ENCODE measurements at regions not wholly inside any gene's neighbourhood (a gene's known extent, or its start where the extent isn't known, plus 50 kb on each side); places are given as distances from the start of the nearest gene placed in this dataset.
"Not testable (repeated sequence)": the region's sequence is repeated elsewhere in the genome, so short reads cannot be mapped to it uniquely, and the experiment has no call there.

DNA sequence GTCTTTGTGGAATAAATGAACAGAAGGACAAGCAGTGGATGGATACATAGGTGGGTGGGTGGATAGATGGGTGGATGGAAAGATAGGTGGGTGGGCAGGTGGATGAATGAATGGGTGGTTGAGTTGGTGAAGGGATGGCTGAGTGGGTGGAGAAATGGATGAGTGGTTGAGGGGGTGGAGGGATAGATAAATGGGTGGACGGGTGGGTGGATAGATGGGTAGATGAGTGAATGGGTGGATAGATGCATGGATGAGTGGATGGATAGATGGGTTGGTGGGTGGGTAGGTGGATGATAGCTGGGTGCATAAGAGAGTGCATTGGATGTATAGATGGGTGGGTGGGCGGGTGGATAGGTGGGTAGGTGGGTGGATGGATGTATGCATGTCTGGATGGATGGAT is 63.5 kb downstream of the UNC93B1 start:
- DNase-seq = not testable (repeated sequence)

DNA sequence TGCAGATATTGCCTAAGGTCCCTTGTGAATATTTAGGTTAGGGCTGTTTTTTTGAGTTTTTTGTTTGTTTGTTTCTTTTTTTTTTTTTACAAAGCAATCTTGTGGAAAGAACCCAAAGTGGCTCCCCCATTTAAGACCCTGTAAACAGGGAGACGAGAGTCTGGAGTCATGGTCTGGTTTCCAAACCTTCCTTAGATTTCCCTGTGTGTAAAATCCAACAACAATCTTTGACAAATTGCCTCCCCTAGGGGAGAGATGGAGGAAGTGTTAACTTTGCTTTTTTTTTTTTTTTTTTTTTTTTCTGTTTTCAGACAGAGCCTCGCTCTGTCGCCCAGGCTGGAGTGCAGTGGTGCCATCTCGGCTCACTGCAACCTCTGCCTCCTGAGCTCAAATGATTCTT is 64.9 kb downstream of the UNC93B1 start:
- DNase-seq = not testable (repeated sequence)

DNA sequence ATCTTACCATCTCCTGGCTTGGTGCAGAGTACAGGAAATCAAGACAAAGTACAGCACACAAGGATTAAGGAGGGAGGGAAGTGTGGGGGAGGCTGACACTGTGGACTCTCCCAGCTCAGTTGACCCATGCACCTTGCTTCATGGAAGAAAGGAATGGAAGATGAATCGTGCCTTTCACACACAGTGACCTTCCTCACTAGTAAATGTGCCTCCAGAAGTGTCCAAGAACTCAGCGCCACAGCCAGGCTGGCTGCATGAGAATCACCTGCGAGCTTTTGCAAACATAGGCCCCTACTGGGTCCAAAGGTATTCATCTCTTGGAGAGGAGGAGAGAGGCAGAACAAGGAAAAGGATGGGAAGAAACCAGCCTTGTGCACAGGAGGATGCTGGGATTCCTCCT is 65.5 kb downstream of the UNC93B1 start:
- not testable (repeated sequence) for DNase-seq

DNA sequence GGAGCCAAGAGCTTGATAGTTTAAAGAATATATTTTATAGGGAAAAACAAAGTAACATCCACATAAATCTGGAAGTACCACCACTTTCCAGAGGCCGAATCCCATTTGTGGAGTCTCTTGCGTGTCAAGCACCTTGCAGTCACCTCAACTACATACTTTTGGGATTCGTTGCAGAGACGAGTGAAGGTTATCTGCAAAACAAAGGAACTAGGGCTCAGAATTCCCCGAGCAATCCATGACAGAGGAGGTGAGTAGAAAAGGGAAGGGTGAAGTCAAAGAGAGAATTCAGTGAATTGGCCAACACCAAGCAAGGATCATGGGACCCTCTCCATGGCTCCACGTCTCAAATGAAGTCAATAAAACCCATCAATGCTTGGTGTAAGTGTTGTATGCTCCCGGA is 80.3 kb downstream of the UNC93B1 start:
- DNase-seq = not testable (repeated sequence)

GRCh38 chr11:67920546-67920945 is 83.4 kb downstream of the UNC93B1 start:
- DNase-seq = not testable (repeated sequence)

- DNase-seq = not testable (repeated sequence)
These were observed 91.7 kb downstream of the UNC93B1 start for GRCh38 chr11:67912184-67912583.

DNA sequence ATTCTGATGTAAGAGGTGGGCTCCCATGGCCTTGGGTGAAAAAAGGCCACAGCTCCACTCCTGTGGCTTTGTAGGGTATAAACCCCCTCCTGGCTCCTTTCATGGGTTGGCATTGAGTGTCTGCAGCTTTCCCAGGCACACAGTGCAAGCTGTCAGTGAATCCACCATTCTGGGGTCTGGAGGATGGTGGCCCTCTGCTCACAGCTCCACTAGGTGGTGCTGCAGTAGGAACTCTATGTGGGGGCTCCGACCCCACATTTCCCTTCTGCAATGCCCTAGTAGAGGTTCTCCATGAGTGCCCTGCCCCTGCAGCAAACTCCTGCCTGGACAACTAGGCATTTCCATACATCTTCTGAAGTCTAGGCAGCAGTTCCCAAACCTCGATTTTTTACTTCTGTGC is 92.7 kb downstream of the UNC93B1 start:
- DNase-seq = not testable (repeated sequence)

- DNase-seq = not testable (repeated sequence)
These were observed 93.1 kb downstream of the UNC93B1 start for GRCh38 chr11:67910803-67911202.

DNA sequence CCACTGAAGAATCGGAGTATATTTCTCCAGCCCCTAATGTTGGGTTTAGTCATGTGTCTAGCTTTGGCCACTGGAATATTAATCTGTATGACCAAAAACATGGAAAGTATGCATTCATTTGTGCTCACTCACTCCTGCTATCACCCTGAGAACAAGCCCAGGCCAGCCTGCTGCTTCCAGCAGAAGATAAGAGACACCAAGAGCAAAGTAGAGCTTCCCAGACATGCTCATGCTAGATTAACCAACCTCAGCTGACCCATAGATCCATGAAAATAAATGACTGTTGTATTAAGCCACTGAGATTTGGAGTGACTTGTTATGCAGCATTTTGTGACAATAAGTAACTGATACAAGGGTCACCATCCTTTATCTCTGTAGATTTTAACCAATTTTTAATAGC is 96.9 kb downstream of the UNC93B1 start:
- DNase-seq = not testable (repeated sequence)

DNA sequence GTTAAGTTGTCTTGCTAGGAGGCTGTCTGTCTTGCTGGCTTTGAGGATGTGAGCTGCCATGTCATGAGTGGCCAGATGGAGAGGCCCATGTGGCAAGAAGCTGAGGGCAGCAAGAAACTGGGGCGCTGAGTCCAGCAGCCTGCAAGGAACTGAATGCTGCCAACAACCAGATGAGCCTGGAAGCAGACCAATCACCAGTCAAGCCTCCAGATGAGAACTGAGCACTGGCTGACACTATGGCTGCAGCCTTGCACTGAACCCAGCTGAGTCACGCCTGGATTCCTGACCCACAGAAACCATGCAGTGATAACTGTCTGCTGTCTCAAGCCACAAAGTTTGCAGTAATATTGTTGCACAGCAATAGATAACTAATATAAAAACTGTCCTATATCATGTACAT is 104.4 kb downstream of the UNC93B1 start:
- not testable (repeated sequence) for DNase-seq

DNA sequence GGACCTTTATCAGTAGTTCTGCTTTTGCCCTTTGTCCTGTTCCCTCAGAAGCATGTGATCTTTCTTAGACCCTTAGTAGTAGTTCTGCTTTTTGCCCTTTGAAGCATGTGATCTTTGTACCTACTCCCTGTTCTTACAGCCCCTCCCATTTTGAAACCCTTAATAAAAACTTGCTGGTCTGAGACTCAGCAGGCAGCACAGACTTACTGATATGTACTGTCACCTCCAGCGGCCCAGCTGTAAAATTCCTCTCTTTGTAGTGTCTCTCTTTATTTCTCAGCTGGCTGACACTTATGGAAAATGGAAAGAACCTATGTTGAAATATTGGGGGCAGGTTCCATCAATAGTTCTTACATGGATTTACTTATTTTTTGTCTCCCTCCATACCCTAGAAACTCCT is 110.4 kb downstream of the UNC93B1 start:
- DNase-seq = not testable (repeated sequence)

GRCh38 chr11:67889646-67890045 is 114.3 kb downstream of the UNC93B1 start:
- DNase-seq = not testable (repeated sequence)

GRCh38 chr11:67888056-67888455 is 115.8 kb downstream of the UNC93B1 start:
- not testable (repeated sequence) for DNase-seq

GRCh38 chr11:67886672-67887071 is 117.2 kb downstream of the UNC93B1 start:
- not testable (repeated sequence) for DNase-seq

DNA sequence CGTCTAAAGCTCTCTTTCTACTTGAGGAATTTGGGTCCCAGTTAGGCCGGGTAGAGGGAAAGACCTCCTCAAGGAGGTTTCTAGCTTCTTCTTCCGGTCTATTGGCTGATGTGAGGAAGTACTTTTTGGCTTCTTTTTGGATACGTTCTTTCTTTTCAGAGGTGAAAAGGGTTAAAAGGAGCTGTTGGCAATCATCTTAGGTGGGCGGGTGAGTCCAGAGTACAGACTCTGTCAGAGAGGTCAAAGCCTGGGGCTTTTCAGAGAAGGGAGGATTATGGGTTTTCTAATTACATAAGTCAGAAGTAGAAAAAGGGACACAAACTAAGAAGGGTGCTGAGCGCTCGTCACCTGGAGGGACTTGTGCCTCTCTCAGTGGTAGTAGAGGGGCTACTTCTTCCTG is 117.7 kb downstream of the UNC93B1 start:
- not testable (repeated sequence) for DNase-seq

GRCh38 chr11:67885574-67885973 is 118.3 kb downstream of the UNC93B1 start:
- DNase-seq = not testable (repeated sequence)

GRCh38 chr11:67884761-67885558 is 118.9 kb downstream of the UNC93B1 start:
- DNase-seq = not testable (repeated sequence)

DNA sequence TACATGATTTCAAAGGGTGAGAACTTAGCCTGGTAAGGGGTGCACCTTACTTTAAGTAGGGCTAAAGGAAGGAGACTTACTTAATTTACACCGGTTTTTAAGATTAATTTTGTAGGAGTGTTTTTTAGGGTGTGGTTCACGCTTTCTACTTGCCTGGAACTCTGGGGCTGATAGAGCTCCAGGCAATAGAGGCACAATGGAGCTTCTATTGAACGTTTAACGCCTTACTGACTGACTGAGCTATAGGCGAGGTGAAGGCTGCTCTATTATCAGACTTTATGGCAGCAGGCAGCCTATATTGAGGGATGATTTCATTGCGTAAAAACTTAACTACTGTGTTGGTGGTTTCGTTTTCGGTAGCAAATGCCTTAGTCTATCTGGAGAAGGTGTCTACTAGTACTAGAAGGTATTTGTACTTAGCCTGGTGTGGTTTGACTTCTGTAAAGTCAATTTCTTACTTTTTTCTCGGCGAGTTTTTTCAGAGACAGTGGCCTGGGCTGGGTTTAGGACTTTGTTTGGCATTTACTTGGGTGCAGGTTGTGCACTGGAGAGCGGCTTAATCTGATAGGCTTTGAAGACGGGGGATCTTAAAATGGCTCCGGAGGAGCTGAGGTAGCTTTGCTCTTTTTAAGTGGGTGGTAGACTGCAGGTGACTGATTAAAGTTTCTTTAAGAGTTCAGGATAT is 119.7 kb downstream of the UNC93B1 start:
- DNase-seq = not testable (repeated sequence)

GRCh38 chr11:67882304-67882703 is 121.6 kb downstream of the UNC93B1 start:
- not testable (repeated sequence) for DNase-seq

GRCh38 chr11:67881836-67882235 is 122.1 kb downstream of the UNC93B1 start:
- not testable (repeated sequence) for DNase-seq

DNA sequence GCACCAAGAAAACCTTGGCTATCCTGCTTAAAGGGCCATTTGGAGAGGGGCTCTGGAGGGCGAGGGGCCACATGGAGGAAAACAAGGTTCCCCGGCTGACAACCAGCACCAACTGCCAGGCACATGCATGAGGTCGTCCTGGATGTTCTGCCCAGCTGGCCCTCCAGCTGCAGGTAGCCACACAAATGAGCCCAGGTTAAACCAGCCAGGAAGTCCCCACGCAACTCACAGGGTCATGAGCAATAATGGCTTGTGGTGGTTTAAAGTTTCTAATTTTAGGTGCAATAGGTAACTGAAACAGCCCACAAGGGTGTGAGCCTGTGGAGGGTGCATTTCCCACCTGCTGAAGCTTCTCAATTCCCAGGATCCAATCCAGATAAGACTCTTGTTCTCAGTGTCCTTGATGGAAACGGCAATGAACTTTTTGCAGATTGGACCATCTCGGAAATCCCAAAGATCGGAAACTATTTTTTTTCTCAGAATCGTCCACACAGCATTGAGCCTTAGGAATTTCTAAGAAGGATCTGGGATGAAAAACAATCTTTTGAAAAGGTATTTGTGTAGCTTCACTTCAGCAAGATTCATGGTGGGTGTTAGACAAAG is 123.2 kb downstream of the UNC93B1 start:
- not testable (repeated sequence) for DNase-seq

GRCh38 chr11:67878666-67879065 is 125.2 kb downstream of the UNC93B1 start:
- not testable (repeated sequence) for DNase-seq

GRCh38 chr11:67877316-67877715 is 126.6 kb downstream of the UNC93B1 start:
- not testable (repeated sequence) for DNase-seq

DNA sequence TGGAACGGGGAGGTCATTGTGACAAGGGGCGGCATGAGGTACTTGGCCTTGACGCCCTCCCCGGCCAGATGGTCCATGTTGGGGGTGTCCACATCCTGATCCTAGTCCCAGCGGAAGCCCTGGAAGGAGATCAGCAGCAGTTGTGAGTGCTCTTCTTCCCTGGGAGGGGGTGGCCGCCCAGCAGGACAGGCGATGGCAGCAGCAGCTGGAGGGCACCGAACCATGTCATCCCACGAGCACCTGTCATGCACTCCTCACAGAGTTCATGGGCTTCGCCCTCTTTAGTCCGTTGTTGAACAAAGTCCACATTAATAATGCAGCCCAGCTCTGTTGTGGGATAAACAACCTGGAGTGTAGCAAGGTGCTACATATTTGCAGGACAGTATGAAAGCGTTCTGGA is 130.7 kb downstream of the UNC93B1 start:
- DNase-seq = not testable (repeated sequence)
